GM03348 (cell line): ENCODE measurements at regions not wholly inside any gene's neighbourhood (a gene's known extent, or its start where the extent isn't known, plus 50 kb on each side); places are given as distances from the start of the nearest gene placed in this dataset.
"Not testable (repeated sequence)": the region's sequence is repeated elsewhere in the genome, so short reads cannot be mapped to it uniquely, and the experiment has no call there.

Experiments used
- DNase-seq: peaks from one replicate; pipeline ENCODE4 v3.0.0; 2012; ENCODE audit warnings: low spot score

DNA sequence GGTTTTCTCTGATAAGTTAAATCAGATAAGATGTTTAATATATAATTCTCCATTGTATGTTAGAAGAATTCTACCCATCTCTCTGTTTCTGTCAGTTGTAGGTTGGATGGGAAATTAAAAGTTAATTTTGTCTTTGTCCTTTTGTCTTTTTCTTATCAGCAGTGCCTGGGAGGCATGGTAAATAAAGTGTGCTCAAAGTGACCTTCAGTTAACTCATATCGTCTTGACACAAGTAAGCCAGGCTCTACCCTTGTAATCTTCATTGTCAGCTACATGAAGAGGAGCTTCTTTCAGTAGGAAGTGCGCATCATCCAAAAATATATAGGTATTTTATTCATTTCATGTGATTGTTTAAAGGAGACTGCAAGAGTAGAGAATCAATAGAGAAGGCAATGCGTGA lies 138.9 kb upstream of the NRIP1 start:
- no peak for DNase-seq

DNA sequence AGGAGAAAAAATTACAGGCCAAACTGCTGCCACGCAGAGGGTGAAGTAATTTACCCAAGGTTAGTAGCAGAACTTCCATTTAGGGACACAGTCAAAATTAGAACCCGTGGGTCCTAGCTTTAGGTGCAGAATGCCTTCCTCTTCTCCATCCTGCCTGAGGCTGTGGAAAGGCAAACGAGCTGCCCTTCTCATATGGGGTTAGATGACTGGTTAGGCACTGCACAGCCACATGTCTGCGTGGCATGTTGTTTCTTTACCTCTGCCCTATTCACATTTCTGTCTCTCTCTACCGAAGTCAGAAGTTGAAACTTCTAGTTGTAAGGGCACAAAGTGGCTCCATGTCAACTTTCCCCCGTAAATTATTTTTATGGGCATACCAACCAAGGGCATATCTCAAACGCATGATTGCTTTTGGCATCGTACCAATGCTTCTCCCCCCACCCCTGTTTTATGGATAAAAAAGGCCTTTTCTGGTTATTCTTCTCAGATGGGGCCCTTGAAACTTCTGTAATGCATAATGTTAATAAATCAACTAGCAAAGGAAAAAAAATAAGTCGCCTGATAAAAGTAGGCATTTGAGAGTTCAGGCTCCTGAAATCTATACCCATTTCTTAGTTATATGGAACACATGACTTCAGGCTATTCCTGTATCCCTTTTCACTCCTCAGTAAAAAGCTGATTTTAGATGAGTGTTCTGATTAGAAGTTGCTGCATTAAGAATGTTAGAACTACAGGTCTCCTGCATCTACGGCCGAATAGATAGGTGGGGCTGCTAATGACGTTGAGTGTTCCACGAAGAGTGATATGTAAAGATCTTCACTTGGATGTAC lies 139.6 kb upstream of the NRIP1 start:
- DNase-seq, result no peak

DNA sequence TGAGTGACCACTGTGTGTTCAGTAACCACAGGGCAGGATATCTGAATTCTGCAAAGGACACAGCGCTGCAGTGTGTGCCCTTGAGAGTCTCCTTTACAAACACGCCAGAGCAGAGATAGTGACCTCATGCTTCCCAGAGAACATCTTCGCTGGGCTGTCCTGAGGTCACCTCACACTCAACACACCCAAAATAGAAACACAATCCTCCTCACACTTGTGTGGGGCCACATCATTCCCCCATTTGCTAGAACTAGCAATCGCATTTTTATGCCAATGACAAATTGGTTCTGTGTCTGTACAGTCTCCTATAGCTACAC lies 140.1 kb upstream of the NRIP1 start:
- no peak for DNase-seq

DNA sequence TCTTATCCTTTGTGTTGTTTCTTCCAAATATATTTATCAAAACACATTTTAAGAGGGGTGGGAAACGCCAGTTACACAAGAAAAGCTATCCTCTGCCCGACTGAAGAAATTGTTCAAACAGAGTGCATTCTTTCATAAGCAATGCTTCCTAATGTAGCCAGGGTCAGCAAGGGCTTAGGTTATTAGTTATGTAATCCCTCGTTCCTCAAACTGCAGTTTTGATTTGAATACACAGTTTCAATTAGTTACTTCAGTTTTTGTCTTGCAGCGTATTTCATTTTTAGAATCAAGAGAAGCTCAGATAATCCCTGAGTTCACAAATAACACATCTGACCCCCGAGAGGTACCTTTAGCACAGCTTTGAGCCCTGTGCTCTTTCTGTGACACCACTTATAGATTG lies 141.7 kb upstream of the NRIP1 start:
- DNase-seq, result no peak

GRCh38 chr21:15207231-15207630 lies 142.4 kb upstream of the NRIP1 start:
- DNase-seq, result no peak

GRCh38 chr21:15207635-15208370 lies 143.0 kb upstream of the NRIP1 start:
- no peak for DNase-seq

DNA sequence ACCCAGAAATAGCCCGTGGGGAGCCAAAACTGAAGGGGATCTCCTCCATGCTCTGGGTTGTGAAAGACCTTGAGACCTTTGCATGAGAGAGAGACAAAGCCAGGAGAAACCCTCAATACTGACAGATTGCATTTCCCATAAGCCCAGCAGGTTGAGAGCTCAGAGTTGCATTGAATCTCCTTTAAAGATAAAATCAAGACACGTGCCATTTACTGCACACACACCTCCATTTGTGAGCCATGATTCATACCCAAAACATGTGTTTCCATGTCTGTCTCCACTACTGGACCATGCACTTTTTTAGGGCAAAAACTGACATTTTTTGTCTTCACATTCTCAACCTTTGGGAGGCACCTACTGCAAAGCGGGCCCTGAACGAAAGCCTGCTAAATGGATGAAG lies 144.0 kb upstream of the NRIP1 start:
- no peak for DNase-seq

- no peak for DNase-seq
These were observed 144.4 kb upstream of the NRIP1 start for GRCh38 chr21:15209224-15209623.

DNA sequence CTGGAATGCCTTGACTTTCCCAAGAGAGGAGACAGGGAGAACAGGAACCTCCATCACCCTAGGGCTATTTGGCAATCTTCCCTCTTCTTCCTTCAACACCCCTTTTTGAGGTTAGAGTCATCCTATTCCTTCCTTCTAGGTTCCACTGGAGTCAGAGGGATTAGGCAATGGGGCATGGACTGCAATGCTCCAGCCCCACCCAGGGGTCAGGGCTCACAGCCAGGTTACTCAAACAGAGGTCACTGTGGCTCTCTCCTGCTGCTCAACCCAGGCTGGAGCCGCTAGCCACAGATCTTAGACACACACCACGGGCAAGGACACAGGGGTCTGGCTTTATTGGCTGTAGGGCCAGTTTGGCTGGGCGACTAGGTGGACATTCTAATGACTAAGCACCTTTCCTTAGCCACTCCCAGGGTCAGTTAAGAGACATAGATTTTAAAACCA lies 145.5 kb upstream of the NRIP1 start:
- no peak for DNase-seq

- DNase-seq, result no peak
These were observed 146.8 kb upstream of the NRIP1 start for GRCh38 chr21:15211491-15212133.

DNA sequence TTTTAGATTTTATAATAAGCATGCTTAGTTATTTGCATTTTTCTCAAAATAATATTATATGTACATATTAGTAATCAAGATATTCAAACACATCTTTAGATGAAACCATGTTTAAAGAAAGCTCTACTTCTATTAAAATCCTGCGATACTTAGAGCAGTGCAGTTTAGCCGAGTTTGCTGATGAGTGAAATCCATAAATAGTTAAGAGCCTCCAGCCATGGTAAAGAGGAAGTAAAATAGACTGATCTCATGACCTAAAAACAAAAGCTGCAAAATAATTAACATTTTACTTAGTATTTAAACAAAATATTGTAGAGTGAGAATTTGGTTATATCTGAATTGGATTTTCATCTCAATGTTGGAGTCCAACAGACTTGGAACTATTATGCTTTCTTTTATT lies 147.4 kb upstream of the NRIP1 start:
- no peak for DNase-seq

- DNase-seq, result not testable (repeated sequence)
These were observed 153.7 kb upstream of the NRIP1 start for GRCh38 chr21:15218476-15218875.

- DNase-seq, result no peak
These were observed 154.2 kb upstream of the NRIP1 start for GRCh38 chr21:15219039-15219438.

DNA sequence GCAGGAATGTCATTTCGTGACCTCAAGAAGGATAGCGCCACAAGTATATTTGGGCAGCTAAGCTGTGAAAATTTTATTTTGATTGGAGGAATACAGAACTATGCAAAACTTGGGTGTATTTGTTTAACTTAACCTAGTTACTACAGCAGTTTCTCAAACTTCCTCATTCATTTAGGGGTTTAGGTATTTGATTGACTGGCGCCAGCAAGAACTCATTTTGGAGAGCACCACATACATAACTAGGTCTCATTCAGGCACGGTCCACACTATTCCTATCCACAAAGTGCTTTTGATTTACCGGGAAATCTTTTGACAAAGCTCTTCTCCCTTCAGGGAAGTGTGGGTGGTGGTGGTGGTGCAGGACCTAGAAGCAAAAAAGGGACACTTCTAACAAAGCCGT lies 155.1 kb upstream of the NRIP1 start:
- no peak for DNase-seq

DNA sequence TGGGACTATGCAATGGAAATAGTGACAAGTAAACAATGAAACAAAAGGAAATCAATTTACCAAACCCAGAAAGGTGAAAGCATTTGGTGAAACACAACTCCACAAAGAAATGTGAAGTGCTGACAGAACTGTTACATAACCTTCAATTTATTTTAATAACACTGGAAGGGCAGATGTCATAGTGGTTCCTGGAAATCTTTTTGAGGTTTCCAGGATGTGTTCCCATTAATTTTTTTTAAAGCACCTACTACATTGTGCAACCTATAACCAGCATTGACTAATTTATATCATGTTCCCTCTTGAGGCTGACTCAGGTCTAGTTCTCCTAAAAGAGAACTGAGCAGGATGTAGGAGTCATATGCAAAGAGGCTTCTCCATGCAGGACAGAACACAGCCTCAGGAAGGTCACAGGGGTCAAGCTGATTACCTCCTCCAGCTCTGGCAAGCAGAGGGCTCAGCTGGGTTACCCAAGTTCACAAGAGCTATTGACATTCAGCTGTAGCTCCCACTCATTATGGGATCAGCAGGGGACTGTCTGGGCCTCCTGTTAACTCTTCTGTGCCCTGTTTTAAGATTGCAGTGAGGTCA lies 157.1 kb upstream of the NRIP1 start:
- DNase-seq, result peak; percentile 29

DNA sequence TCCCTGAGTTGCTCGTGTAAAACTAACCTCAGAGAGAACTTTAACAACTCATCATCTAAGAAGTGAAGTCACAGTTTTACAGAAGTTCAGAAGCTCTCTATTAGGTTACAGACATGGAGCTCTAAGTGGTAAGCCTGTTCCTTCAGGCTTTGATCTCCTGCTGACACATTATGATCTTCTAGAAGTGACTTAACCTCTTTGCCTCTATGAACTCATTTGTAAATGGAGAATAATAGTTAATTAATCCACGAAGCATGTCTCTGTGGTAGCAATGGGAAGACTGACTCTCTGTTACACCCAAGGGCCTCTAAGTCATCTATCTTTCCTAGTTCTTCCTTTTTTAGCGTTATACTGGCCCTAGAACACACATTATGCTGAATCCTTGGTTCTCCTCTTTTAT lies 157.9 kb upstream of the NRIP1 start:
- no peak for DNase-seq

DNA sequence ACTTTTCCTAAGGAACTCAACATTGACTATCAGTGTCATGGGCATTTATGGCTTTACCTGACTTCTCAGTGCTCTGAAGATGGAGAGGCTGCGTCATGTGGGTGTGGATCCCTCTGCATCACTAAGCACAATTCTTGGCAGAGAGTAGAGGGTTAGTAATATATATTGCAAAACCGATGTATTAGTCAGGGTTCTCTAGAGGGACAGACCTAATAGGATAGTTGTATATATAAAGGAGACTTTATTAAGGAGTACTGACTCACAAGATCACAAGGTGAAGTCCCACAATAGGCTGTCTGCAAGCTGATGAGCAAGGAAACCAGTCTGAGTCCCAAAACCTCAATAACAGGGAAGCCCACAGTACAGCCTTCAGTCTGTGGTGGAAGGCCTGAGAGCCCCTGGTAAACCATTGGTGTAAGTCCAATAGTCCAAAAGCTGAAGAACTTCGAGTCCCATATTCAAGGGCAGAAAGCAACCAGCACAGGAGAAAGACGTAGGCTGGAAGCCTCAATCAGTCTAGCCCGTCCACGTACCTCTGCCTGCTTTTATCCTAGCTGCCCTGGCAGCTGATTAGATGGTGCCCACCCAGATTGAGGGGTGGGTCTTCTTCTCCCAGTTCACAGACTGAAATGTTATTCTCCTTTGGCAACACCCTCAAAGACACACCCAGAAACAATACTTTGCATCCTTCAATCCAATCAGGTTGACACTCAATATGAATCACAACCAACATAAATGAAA lies 159.7 kb upstream of the NRIP1 start:
- peak; percentile 51 for DNase-seq

GRCh38 chr21:15227919-15228318 lies 163.1 kb upstream of the NRIP1 start:
- no peak for DNase-seq

DNA sequence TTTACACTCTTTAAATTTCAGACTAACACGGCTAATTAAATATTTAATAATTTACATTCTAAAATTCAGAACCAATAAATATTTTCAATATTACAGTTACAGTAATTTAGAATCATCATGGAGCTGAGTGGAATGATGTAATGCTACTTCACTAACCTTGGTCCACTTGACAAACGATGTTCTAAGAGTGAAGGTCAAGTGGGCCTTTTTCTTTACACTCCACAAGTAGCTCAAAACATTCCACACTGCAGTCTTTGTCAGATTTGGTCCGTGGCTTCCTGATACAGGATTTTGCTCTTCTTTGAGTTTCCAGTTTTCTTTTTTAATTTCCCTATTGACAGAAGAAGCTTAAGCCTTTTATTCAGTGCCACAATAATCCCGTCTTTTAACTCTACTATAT lies 164.6 kb upstream of the NRIP1 start:
- DNase-seq, result no peak

DNA sequence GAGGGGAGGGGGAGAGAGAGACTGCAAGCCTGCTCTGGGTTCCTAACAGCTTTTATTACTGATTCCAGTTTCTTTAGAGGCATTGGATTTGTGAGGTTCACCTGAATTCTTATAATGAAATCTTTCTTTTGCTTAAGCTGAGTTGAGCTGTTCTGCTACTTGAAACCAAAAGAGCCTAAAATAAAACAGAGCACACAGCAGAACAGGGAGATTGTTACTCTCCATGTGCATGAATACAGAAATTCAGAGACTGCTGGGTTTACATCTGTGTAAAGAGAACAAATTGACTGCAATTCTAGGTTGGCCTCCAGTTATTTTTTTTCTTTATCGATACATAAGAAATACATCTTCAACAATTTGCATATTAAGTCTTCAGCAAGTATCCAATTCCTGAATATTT lies 168.8 kb upstream of the NRIP1 start:
- DNase-seq, result no peak

DNA sequence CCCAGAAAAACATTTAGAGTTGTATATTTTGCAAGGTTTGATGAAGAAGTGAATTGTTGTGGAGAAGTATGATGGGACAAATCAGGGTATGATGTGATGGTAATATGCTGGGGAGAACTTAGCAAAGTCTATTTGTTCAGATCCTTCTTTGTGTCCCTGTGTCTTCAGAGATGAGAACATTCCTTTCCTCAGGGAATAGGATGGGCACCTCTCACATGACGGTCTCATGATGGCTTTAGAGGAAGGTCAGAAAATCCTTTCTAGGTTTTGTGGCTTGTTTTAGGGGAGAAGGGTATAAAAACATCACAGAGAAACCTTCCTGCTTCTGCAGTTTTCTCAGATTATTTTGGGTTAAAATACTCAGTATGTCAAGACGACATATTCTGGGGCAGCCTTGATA lies 171.3 kb upstream of the NRIP1 start:
- DNase-seq, result no peak

GRCh38 chr21:15240848-15241247 lies 176.0 kb upstream of the NRIP1 start:
- DNase-seq, result no peak
